HS-27A (cell line): ENCODE measurements at regions not wholly inside any gene's neighbourhood (a gene's known extent, or its start where the extent isn't known, plus 50 kb on each side); places are given as distances from the start of the nearest gene placed in this dataset.

Source experiments
- DNase-seq: peaks from one replicate; pipeline ENCODE4 v3.0.0-alpha.2; 2012; ENCODE audit warnings: low read depth, missing footprints

GRCh38 chr6:147820520-147820919 lies 312.0 kb downstream of the SAMD5 start:
- no peak for DNase-seq

GRCh38 chr6:147821295-147821897 lies 312.9 kb downstream of the SAMD5 start:
- no peak for DNase-seq

- no peak for DNase-seq
Observed at GRCh38 chr6:147823936-147824335, 315.4 kb downstream of the SAMD5 start.

- no peak for DNase-seq
Observed at GRCh38 chr6:147825848-147826247, 317.4 kb downstream of the SAMD5 start.

- no peak for DNase-seq
Observed at GRCh38 chr6:147826698-147827097, 318.2 kb downstream of the SAMD5 start.

- no peak for DNase-seq
Observed at GRCh38 chr6:147829418-147829817, 320.9 kb downstream of the SAMD5 start.

- DNase-seq = no peak
Observed at GRCh38 chr6:147829835-147830234, 321.3 kb downstream of the SAMD5 start.

- no peak for DNase-seq
Observed at GRCh38 chr6:147831356-147831755, 322.9 kb downstream of the SAMD5 start.

- no peak for DNase-seq
Observed at GRCh38 chr6:147833607-147834006, 325.1 kb downstream of the SAMD5 start.

GRCh38 chr6:147834084-147834776 lies 325.7 kb downstream of the SAMD5 start:
- no peak for DNase-seq

- DNase-seq = no peak
Observed at GRCh38 chr6:147837540-147837939, 329.1 kb downstream of the SAMD5 start.

GRCh38 chr6:147839708-147840610 lies 331.5 kb downstream of the SAMD5 start:
- no peak for DNase-seq

- DNase-seq = no peak
Observed at GRCh38 chr6:147841547-147842148, 333.2 kb downstream of the SAMD5 start.

- DNase-seq = no peak
Observed at GRCh38 chr6:147849401-147850330, 341.2 kb downstream of the SAMD5 start.

- no peak for DNase-seq
Observed at GRCh38 chr6:147852772-147853171, 344.3 kb downstream of the SAMD5 start.

GRCh38 chr6:147853574-147853973 lies 345.1 kb downstream of the SAMD5 start:
- no peak for DNase-seq

- no peak for DNase-seq
Observed at GRCh38 chr6:147855803-147856482, 347.5 kb downstream of the SAMD5 start.

- no peak for DNase-seq
Observed at GRCh38 chr6:147856687-147857086, 348.2 kb downstream of the SAMD5 start.

- no peak for DNase-seq
Observed at GRCh38 chr6:147858421-147858820, 349.9 kb downstream of the SAMD5 start.

GRCh38 chr6:147859071-147859470 lies 350.6 kb downstream of the SAMD5 start:
- no peak for DNase-seq

GRCh38 chr6:147861696-147862095 lies 353.2 kb downstream of the SAMD5 start:
- DNase-seq = no peak
